GM18867 (cell line): ENCODE measurements at regions not wholly inside any gene's neighbourhood (a gene's known extent, or its start where the extent isn't known, plus 50 kb on each side); places are given as distances from the start of the nearest gene placed in this dataset.
A peak's percentile ranks its signal among the peaks of the same experiment; 100 is the strongest.

Experiments
- ATAC-seq: cut with Tn5 transposase; IDR thresholded peaks from one replicate; pipeline ENCODE4 v1.9.1; 2021; ENCODE audit warnings: mild to moderate bottlenecking, moderate library complexity; ENCODE audit not compliant: unreplicated experiment

DNA sequence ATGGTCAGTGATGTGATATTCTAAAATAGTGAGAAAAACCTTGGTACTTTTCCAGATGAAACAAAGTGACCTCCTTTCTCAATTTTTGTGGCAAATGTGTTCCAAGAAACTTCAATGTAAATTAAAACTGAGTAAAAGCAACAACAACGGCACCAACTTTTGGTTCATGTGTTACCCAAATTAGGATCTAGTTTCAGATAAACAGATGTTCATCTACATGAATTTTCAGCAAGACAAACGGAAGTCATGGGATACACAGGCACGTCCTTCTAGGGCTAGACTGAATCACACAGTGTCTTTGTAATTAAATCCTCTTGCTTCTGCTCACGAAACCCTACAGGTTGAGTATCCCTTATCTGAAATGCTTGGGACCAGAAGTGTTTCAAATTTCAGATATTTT, 915.2 kb downstream of the TFAP2A start:
- peak; percentile 44 for ATAC-seq

DNA sequence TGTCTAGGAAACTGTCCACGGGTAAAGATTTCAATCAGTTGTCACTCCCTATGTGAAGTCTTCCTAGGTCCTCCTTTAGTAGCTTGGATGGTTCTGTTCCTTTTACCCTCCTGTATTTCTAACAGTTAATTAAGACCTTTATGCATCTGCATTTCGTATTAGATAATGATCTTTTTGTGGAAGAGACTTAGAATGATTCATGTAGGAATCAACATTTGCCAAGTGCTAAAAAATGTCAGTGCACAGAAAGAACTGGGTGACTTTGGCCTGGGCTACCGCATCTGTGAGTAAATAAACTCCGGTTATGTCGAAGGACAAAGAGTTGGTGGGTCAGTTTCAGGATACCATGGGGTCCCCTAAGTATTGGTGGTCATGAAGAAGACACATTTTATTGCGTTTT, 918.0 kb downstream of the TFAP2A start:
- ATAC-seq = no peak

DNA sequence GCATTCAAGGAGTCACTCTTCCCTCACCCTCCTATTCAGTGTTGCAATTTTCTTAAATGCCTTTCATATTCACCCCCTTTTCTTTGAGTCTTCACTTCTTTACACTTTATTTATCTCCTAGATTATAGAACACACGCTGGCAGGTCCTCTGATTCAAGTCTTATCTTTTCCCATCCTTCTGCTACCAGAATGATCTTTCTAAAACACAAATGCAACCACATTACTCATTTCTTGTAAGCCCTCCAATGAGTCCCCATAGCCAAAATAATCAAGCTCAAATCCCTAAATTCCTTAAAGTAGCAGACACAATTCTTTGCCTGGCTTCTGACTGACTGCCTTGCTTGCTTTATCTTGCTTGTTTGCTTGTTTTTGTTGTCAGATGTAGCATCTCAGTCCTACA, 920.0 kb downstream of the TFAP2A start:
- no peak for ATAC-seq

GRCh38 chr6:9492790-9493189, 922.1 kb downstream of the TFAP2A start:
- no peak for ATAC-seq

- no peak for ATAC-seq
These were observed 927.7 kb downstream of the TFAP2A start for GRCh38 chr6:9487128-9487527.

DNA sequence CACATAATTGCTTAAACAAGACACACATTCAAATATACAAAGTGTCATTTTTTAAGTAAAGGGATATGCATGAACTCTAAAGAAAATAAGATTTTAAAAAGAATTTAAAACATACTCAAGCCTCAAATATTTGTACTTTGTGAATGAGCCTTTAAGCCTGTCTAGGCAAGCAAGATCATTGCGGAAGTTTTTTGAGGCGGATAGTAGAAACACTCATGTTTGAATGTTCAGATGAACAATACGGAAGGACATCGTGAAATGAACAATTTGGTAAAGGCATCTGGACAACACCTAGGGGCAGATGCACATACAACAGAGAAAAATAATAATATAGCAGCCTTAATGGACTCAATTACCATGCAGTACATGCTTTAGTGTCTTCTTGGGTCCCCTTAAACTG, 928.9 kb downstream of the TFAP2A start:
- ATAC-seq = no peak

GRCh38 chr6:9484686-9485085, 930.2 kb downstream of the TFAP2A start:
- no peak for ATAC-seq

- no peak for ATAC-seq
These were observed 930.8 kb downstream of the TFAP2A start for GRCh38 chr6:9484091-9484490.

DNA sequence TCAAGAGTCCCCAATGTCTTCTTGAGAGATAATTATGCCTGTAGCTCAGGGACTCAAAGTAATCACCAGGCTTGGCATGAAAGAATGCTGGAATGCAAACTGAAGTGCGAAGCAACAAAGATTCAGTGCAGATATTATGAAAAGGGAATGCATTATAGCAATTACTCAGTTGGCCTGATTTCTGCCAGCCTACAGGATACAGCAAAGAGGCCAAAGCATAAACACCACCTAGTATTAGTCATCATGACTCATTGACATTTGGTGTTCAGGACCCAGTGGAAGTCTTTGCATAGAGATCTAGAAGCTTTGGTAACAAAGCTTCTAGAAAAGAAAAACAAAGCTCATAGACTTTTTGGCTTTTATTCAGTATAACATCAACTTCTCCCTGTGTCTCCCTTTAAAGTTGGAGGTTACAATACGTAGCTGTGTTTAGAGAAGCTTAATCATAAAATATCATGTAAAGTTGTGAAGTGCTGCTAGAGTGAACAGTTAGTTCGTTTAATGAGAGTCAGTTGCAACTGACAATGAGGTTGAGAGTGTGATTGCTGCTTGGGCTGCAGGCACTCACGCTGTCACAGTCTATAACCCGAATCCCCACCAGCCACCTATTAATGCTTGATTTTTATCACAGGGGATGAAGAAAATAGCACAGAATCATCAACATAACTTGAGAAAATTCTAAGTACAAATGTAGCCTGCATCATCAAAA, 932.7 kb downstream of the TFAP2A start:
- no peak for ATAC-seq

DNA sequence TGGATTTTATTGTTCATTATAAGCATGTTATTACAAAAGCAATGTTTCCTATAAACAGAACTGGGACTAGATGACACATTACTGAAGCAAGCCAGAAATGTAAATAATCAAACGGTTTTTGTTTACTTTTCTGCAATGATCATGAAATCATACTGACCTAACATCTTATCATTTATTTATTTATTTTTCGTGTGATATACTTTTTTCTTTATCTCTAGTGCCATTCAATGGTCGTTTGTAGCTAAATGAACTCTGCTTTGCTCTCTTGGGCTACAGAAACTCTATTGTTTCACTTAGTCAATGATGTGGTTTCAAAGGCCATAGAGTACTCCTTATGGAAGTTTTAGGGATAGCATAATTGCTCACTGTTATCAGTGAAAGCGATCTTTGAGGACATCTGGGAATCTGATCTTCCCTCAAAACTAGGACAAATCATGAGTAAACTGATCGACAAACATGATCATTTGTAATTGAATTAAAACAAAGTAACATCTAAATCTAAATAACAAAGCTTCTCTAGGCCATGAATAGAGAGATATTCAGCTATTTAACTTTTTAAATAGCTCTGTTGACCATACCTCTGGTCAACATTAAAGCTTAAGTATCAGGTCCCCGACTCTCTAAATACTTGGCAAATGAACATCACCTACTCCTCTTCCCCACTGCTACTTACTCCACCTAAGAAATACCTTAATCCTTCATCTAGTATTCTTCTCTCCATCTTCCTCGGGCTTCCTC, 933.4 kb downstream of the TFAP2A start:
- ATAC-seq = no peak

DNA sequence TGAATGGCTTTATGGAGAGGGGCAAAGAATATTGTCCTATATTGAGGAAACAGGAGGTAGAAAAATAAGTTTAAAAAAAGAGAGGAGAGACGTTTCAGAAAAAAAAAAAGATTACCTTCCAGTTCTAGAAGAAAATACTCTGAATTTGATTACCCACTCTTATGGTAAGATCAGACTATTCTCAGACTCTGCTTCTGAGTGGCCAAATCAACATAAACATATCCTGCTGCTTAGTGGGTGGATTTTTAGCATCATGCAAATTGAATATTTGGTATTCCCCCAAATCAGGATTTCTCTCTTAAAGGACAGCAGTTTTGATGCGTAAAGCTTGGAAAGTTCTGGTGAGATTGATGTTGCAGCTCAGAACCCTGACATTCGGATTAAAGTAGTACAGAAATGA, 946.6 kb downstream of the TFAP2A start:
- no peak for ATAC-seq

GRCh38 chr6:9467741-9468140, 947.1 kb downstream of the TFAP2A start:
- ATAC-seq = no peak

DNA sequence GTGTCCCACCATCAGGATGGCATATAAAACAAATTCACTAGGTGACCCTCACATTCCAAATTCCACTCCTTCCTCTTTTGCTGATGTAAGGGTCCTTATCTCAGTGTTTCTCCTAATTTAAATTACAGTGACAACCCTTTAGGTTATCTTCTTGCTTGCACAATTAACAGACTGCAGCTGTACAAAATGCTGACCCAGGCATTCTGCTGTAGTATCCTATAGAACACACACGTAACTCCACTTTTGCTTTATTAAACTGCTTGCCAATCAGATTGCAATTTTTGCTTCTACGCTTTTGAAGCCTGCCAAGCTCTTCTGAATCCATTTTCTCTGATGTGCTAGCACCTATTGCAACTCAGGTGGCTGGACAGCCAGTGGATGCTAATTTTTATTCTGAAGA, 950.3 kb downstream of the TFAP2A start:
- ATAC-seq = no peak

- ATAC-seq = no peak
These were observed 951.6 kb downstream of the TFAP2A start for GRCh38 chr6:9463311-9463710.

DNA sequence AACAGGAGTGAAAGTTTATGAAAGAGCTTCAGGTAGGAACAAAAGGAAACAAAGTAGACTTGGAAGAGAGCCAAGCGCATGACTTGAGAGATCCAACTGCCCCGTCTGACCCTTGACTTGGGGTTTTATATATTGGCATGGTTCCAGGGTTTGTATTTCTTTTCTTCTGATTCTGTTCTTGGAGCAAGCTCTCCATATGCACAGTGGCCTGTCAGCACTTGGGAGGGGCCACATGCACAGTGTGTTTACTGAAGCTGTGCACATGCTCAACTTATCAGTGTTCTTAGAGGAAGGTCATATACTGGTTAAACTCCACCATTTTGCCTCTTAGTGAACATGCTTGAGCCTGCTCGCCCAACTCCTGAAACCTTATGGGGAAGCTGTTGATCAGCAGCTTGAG, 953.7 kb downstream of the TFAP2A start:
- ATAC-seq = no peak

- no peak for ATAC-seq
These were observed 956.5 kb downstream of the TFAP2A start for GRCh38 chr6:9458424-9458823.

DNA sequence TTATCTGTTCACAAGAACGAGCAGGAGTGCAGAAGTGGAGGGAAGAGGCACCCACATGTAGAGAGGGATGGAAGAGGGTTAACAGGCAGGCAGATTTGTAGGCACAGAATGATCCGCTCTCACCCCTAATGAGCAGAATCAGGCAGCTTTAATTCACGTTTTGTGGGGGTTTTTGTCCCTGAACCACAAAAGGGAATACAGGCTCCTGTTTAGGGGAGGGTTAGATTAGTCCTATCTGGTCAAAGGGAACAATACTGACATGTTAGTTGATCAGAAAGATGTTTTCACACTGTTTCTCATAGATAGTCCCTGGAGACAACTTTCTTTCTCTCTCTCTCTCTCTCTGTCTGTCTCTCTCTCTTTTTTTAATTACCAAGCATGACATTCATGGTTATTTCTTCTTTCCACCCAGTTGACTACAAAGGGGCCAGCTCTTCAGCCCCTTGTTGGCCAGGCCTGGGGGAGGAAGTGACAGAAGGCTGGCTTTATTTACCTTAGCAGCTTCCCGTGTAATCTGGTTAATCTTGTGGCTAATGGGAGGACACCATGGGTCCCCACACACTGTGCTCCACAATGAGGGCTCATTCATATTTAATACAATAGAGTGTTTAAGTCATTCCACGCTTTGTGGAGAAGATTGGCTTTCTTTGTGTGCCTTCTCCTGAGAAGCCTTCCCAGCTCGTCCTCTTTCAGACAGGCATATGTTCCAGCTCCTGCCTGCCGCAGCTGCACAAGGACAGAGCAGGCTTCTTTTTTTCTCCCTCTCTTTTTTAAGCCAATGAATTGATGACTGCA, 958.8 kb downstream of the TFAP2A start:
- no peak for ATAC-seq

GRCh38 chr6:9439621-9440330, 975.1 kb downstream of the TFAP2A start:
- ATAC-seq = no peak

GRCh38 chr6:9437836-9438235, 977.0 kb downstream of the TFAP2A start:
- ATAC-seq = no peak

DNA sequence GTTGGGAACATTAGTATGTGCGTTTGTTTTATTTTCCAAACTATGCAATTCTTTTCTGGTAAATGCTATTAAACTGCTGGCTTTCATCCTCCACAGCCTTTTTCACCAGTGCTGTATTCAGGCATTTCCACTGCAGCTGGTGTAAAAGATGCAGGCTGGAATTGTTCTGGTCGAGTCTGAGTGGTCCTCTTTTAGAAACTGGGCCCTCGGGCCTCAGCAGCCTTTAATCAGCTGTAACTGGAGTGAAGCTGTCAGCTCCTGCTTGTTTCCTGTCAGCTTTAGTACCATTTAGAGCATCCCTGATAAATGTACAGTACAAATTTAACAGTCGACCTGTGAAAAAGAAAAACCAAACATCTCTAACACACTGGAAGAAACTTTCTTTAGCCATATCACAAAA, 979.6 kb downstream of the TFAP2A start:
- ATAC-seq = no peak

DNA sequence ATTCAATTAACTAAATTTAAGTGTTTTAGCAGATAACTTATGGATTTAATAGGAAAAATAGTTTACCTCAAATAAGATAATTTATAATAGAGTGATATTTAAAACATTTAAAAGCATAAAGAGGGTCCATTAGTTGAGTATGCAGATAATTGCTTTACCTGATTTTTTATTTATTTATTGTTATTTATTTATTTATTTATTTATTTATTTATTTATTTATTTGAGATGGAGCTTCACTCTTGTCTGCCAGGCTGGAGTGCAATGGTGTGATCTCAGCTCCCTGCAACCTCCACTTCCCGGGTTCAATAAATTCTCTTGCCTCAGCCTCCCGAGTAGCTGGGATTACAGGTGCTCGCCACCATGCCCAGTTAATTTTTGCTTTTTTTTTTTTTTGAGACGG, 982.9 kb downstream of the TFAP2A start:
- no peak for ATAC-seq
